IMR-90 (cell line): ENCODE measurements at regions not wholly inside any gene's neighbourhood (a gene's known extent, or its start where the extent isn't known, plus 50 kb on each side); places are given as distances from the start of the nearest gene placed in this dataset.

Source experiments
- ATAC-seq: fragments of 200-7000 bp; cut with Tn5 transposase; 2 replicates; pipeline ENCODE4 v1.9.1; 2020; ENCODE audit warnings: low read depth, mild to moderate bottlenecking, moderate library complexity
- BruUV-seq: library from RNA; stranded (reverse); fragments of 400-500 nt; replicated peaks from 2 replicates; lab custom pipeline; 2021; lab: Mats Ljungman, UMichigan
- CTCF ChIA-PET: fragments of 300-600 bp; formaldehyde crosslinking; extraction: SDS; loops from one replicate; lab custom pipeline; 2021; ENCODE audit warnings: antibody characterized with exemption; lab: Yijun Ruan, JAX
- POLR2A ChIA-PET: fragments of 300-600 bp; sonication (Branson Sonifier 250); formaldehyde crosslinking; loops from one replicate; lab custom pipeline; 2022; ENCODE audit warnings: antibody characterized with exemption; ENCODE audit not compliant: unreplicated experiment; lab: Charles Lee
- DNase-seq: peaks from one replicate; pipeline ENCODE4 v3.0.0; 2013
- H2AFZ ChIP-seq: replicated peaks from 2 replicates; pipeline ENCODE3; 2013; ENCODE audit warnings: low read length, mild to moderate bottlenecking; ENCODE audit not compliant: poor library complexity
- H2AK5ac ChIP-seq: 2 replicates; pipeline ENCODE4 v1.6.1; 2013; ENCODE audit warnings: low read depth, low read length, inconsistent platforms
- H2AK9ac ChIP-seq: replicated peaks from 2 replicates; pipeline ENCODE3; 2013; ENCODE audit warnings: mild to moderate bottlenecking, low read depth, low read length, moderate library complexity; ENCODE audit not compliant: poor library complexity
- H2BK120ac ChIP-seq: 2 replicates; pipeline ENCODE4 v1.6.1; 2013; ENCODE audit warnings: low read depth, low read length, inconsistent platforms
- H2BK15ac ChIP-seq: 3 replicates; pipeline ENCODE4 v1.6.1; 2013; ENCODE audit warnings: low read depth, low read length, inconsistent platforms
- H2BK20ac ChIP-seq: 2 replicates; pipeline ENCODE4 v1.6.1; 2013; ENCODE audit warnings: low read depth, mild to moderate bottlenecking, inconsistent platforms, low read length, moderate library complexity
- H2BK5ac ChIP-seq: 2 replicates; pipeline ENCODE4 v1.6.1; 2013; ENCODE audit warnings: mild to moderate bottlenecking, low read depth, low read length, inconsistent platforms; ENCODE audit not compliant: poor library complexity, severe bottlenecking
- H3K14ac ChIP-seq: replicated peaks from 2 replicates; pipeline ENCODE4 v1.6.1; 2013; ENCODE audit warnings: low read depth, low read length, inconsistent platforms
- H3K18ac ChIP-seq: 2 replicates; pipeline ENCODE4 v1.6.1; 2013; ENCODE audit warnings: low read depth, low read length, control low read depth
- H3K23ac ChIP-seq: 2 replicates; pipeline ENCODE4 v1.6.1; 2013; ENCODE audit warnings: low read depth, low read length, inconsistent platforms
- H3K27ac ChIP-seq: 2 replicates; pipeline ENCODE4 v1.5.1; 2013; ENCODE audit warnings: mild to moderate bottlenecking, control low read depth, low read length; ENCODE audit not compliant: insufficient read depth
- H3K27me3 ChIP-seq: 2 replicates; pipeline ENCODE4 v1.6.1; 2013; ENCODE audit warnings: low read length; ENCODE audit not compliant: control insufficient read depth, insufficient read depth
- H3K36me3 ChIP-seq: 2 replicates; pipeline ENCODE4 v1.6.1; 2013; ENCODE audit warnings: low read length, mixed read lengths; ENCODE audit not compliant: control insufficient read depth, insufficient read depth
- H3K4ac ChIP-seq: 2 replicates; pipeline ENCODE4 v1.6.1; 2013; ENCODE audit warnings: low read depth, low read length, inconsistent platforms
- H3K4me1 ChIP-seq: 2 replicates; pipeline ENCODE4 v1.6.1; 2013; ENCODE audit warnings: low read length, mixed read lengths; ENCODE audit not compliant: control insufficient read depth, insufficient read depth
- H3K4me2 ChIP-seq: 2 replicates; pipeline ENCODE4 v1.6.1; 2013; ENCODE audit warnings: low read depth, mild to moderate bottlenecking, control low read depth, low read length, moderate library complexity
- H3K4me3 ChIP-seq: 2 replicates; pipeline ENCODE4 v1.5.1; 2013; ENCODE audit warnings: low read depth, mild to moderate bottlenecking, control low read depth, low read length, moderate library complexity; ENCODE audit not compliant: insufficient read depth
- H3K56ac ChIP-seq: 2 replicates; pipeline ENCODE4 v1.6.1; 2013; ENCODE audit warnings: low read length, inconsistent platforms; ENCODE audit not compliant: insufficient read depth; ENCODE audit errors: extremely low read depth
- H3K79me1 ChIP-seq, 2 experiments: 2 replicates each; pipeline ENCODE4 v1.6.1; 2013; ENCODE audit warnings: low read length in 2 of 2, inconsistent platforms in 1 of 2, low read depth in 1 of 2
- H3K9ac ChIP-seq: 2 replicates; pipeline ENCODE4 v1.6.1; 2013; ENCODE audit warnings: low read depth, low read length, control low read depth
- H3K9me1 ChIP-seq: 2 replicates; pipeline ENCODE4 v1.6.1; 2013; ENCODE audit warnings: low read length, inconsistent platforms; ENCODE audit not compliant: insufficient read depth
- H3K9me3 ChIP-seq: 2 replicates; pipeline ENCODE4 v1.6.1; 2013; ENCODE audit warnings: low read length; ENCODE audit not compliant: control insufficient read depth, insufficient read depth
- H4K20me1 ChIP-seq: 2 replicates; pipeline ENCODE4 v1.6.1; 2013; ENCODE audit warnings: low read length, inconsistent platforms; ENCODE audit not compliant: insufficient read depth
- H4K5ac ChIP-seq: 2 replicates; pipeline ENCODE4 v1.6.1; 2013; ENCODE audit warnings: mild to moderate bottlenecking, low read depth, low read length, control low read depth
- H4K8ac ChIP-seq, 2 experiments: 2 replicates each; pipeline ENCODE4 v1.6.1; 2013; ENCODE audit warnings: low read depth in 2 of 2, low read length in 2 of 2, control low read depth in 1 of 2, inconsistent platforms in 1 of 2
- H4K91ac ChIP-seq: 2 replicates; pipeline ENCODE4 v1.6.1; 2013; ENCODE audit warnings: low read depth, low read length, inconsistent platforms; ENCODE audit not compliant: insufficient read depth
- CHD1 ChIP-seq: IDR thresholded peaks from 2 replicates; pipeline ENCODE4 v1.6.1; 2012; ENCODE audit warnings: low read depth, low read length, improper control_type of control experiment
- FOS ChIP-seq: fragments of 150-350 bp; IDR thresholded peaks from 2 replicates; pipeline ENCODE4 v1.6.1; 2016; ENCODE audit warnings: low read depth, low read length
- WGBS, 2 experiments: methylation state at CpG; one replicate each; pipeline versions ENCODE4 v1.1.5 to v1.1.7; 2013; ENCODE audit warnings: missing lambda C conversion rate in 2 of 2; ENCODE audit not compliant: insufficient read length in 1 of 2; ENCODE audit errors: extremely low coverage in 2 of 2; 5-methylcytosine and 5-hydroxymethylcytosine counted together
- dilution Hi-C: fragments of 300-500 bp; cut with HindIII; formaldehyde crosslinking; loops from one replicate; pipeline ENCODE4 v1.14.3; 2018; ENCODE audit warnings: low sequenced_read_pairs; ENCODE audit not compliant: unreplicated experiment
- in situ Hi-C: fragments of 300-500 bp; cut with MboI; formaldehyde crosslinking; loops from 3 replicates; pipeline ENCODE4 v1.14.3; 2019; ENCODE audit warnings: low sequenced_read_pairs, inconsistent platforms, mixed read lengths
- intact Hi-C: fragments of 100-400 bp; cut with micrococcal nuclease; formaldehyde crosslinking; loops from 2 replicates; pipeline ENCODE4 v1.10.0; 2022

DNA sequence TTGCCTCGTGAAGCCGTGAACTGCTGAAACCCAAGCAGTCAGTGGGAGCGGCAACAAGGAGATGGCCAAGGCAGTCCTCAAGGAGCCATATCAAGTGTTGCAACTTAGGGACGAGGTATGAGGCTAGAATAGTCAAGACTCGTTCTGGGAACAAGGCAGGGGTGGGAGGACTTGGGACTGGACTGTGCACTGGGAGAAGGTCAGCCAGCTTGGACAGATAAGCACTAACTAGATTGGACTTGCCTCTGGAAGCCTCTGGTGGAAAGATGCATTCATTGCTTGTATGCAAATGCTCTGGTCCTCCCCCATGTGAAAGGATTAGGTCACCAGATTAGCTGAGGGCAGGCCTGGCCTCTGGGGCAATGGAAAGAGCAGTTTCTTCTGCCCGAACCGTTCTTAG, 123.3 kb upstream of the CTNNB1 start:
- Histone ChIP-seq H3K27me3 (no peaks in the 10 kb centered on the region), H3K9me3 (peaks cover 2% of the 10 kb centered on the region; the same call in 1 of the 2 replicates), H3K14ac (no peak overlapping the region), H2BK120ac (no peak overlapping the region), H3K27ac (no peak overlapping the region), H3K4me1 (no peaks in the 10 kb centered on the region), H2BK20ac (no peak overlapping the region), H3K9me1 (no peaks in the 10 kb centered on the region), H3K4me3 (no peak overlapping the region), H2BK5ac (no peak overlapping the region), H3K79me1 (no peaks in the 10 kb centered on the region), H2AK5ac (no peak overlapping the region), H4K20me1 (no peaks in the 10 kb centered on the region), H3K36me3 (no peaks in the 10 kb centered on the region), H3K4ac (no peak overlapping the region), H2AK9ac (no peak overlapping the region), H2AFZ (no peak overlapping the region), H4K91ac (no peak overlapping the region), H4K5ac (no peak overlapping the region), H3K56ac (no peak overlapping the region), H3K18ac (no peak overlapping the region), H3K9ac (no peak overlapping the region), H4K8ac (no peak overlapping the region), H3K23ac (no peak overlapping the region), H3K4me2 (no peak overlapping the region), H2BK15ac (no peak overlapping the region)
- intact Hi-C loops (no loop called here), in situ Hi-C loops (no loop called here), dilution Hi-C loops (no loop called here)
- CTCF ChIA-PET, result no interaction called here
- no TSS peak for BruUV-seq
- 38% methylated on average over 3 of the region's 7 CpGs; no CpG with 5 or more reads in 1 of the 2 experiments for WGBS, 2 experiments
- no peak for TF ChIP-seq FOS
- TF ChIP-seq CHD1, result no peak
- no peak for DNase-seq
- no peak for ATAC-seq
- POLR2A ChIA-PET, result no interaction called here
